ENCODE measurements at regions not wholly inside any gene's neighbourhood (a gene's known extent, or its start where the extent isn't known, plus 50 kb on each side); places are given as distances from the start of the nearest gene placed in this dataset.
"Not testable (repeated sequence)": the region's sequence is repeated elsewhere in the genome, so short reads cannot be mapped to it uniquely, and the experiment has no call there.

DNA sequence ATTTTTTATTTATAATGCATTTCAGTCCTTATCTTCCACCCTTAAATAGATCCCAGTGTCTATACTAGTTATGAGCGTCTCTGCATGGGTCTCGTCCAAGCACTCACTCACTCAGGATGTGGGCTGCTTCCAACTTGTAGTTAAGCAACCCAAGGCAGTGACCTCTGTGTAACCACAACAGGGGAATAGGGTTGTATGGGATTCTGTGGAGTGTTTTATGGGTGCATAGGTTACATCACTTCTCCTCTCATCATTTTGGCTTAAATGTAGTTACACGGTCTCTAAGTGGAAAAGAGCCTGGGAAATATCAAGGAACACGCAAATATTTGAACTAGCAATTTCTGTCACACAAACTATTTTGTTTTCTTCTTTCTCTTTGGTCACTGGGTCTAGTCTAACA is 931.0 kb downstream of the STIM2 start:
- Histone ChIP-seq H3K36me3 (no peaks in the 10 kb centered on the region), H3K27me3 (no peaks in the 10 kb centered on the region), H3K4me1 (no peaks in the 10 kb centered on the region), H3K27ac (no peak overlapping the region), H3K9me3 (no peaks in the 10 kb centered on the region), H3K4me3 (no peak overlapping the region)
- TF ChIP-seq POLR2A (IDR thresholded peaks at IDR 0.05) (no peak), EP300 (IDR thresholded peaks at IDR 0.05) (no peak)
- TF ChIP-seq, protein P1, sequence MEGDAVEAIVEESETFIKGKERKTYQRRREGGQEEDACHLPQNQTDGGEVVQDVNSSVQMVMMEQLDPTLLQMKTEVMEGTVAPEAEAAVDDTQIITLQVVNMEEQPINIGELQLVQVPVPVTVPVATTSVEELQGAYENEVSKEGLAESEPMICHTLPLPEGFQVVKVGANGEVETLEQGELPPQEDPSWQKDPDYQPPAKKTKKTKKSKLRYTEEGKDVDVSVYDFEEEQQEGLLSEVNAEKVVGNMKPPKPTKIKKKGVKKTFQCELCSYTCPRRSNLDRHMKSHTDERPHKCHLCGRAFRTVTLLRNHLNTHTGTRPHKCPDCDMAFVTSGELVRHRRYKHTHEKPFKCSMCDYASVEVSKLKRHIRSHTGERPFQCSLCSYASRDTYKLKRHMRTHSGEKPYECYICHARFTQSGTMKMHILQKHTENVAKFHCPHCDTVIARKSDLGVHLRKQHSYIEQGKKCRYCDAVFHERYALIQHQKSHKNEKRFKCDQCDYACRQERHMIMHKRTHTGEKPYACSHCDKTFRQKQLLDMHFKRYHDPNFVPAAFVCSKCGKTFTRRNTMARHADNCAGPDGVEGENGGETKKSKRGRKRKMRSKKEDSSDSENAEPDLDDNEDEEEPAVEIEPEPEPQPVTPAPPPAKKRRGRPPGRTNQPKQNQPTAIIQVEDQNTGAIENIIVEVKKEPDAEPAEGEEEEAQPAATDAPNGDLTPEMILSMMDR (IDR thresholded peaks at IDR 0.05) = no peak
- DNase-seq (ENCODE audit: low spot score in 2 of 2) = no peak
- 74 to 88% methylated on average over 4 of the region's 4 CpGs for WGBS, 2 donors

DNA sequence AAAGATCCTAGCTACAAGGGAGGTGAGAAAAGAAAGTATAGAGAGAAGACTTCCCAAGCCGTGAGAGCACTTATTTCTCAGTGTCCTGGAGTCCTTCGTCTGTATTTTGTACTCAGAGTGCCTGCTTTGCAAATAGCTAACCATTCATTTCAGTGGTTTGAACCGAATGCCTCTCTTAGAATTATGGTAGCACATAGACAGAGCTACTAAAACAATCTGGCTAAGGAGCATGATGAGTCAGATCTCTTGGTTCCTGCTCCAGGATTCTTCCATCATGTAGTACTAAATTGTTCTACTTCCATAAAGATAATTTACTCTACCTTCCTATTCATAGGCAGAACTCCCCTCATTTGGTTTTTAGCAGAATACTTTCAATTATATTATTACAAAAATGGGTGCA is 946.6 kb downstream of the STIM2 start:
- Histone ChIP-seq H3K36me3 (no peaks in the 10 kb centered on the region), H3K4me3 (no peak overlapping the region), H3K27me3 (no peaks in the 10 kb centered on the region), H3K9me3 (no peaks in the 10 kb centered on the region), H3K27ac (no peak overlapping the region), H3K4me1 (no peaks in the 10 kb centered on the region)
- no peak for TF ChIP-seq EP300 (IDR thresholded peaks at IDR 0.05)
- TF ChIP-seq POLR2A (IDR thresholded peaks at IDR 0.05) = no peak
- TF ChIP-seq, protein P1 (IDR thresholded peaks at IDR 0.05) = no peak
- no peak for DNase-seq (ENCODE audit: low spot score in 2 of 2)
- WGBS, 2 donors = 67 to 86% methylated on average over 3 of the region's 3 CpGs

DNA sequence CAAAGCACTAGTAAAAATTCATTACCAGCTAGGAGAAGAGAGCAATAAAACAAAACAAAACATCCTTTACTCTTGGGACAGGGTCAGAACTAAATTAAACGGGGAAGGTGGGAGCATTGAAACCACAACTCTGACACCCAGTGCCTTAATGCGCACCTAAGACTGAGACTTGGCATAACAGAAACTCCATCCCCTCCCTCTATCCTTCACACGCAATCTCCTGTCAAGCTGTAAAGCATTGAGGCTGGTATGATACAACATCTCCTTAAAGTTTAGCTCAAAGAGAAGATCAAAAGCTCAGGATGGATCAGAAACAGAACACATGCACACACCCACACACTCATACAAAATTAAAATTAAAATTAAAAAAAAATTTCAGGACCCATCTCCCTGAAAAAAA is 951.3 kb downstream of the STIM2 start:
- no peaks in the 10 kb centered on the region for H3K9me3 ChIP-seq
- no peak for TF ChIP-seq POLR2A (IDR thresholded peaks at IDR 0.05)
- TF ChIP-seq EP300 (IDR thresholded peaks at IDR 0.05) = no peak
- TF ChIP-seq, protein P1 (IDR thresholded peaks at IDR 0.05) = no peak
- DNase-seq (ENCODE audit: low spot score in 2 of 2) = no peak
- H3K36me3 ChIP-seq = no peaks in the 10 kb centered on the region
- H3K4me3 ChIP-seq = no peak overlapping the region
- no peaks in the 10 kb centered on the region for H3K4me1 ChIP-seq
- 71 to 77% methylated on average over 3 of the region's 3 CpGs for WGBS, 2 donors
- H3K27ac ChIP-seq = no peak overlapping the region
- H3K27me3 ChIP-seq = no peaks in the 10 kb centered on the region

DNA sequence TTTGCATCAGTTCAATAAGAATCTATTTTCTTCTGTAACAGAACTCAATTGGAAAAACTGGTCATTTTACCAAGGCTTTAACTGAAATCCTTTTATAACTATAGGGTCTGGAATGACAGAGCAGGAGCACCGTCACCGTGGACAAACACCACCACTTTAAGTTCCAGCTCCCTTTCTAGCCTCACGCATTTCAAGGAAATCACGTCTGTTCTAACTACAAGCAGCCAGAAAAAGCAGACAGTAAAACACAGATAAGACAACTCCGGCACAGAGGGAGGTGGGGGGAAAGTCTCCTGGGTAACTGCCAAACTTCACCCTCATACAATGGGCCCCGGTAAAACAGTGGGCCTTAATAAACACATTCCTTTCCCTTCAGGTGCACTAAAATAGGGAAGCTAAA is 952.6 kb downstream of the STIM2 start:
- H3K27ac ChIP-seq = not testable (repeated sequence)

DNA sequence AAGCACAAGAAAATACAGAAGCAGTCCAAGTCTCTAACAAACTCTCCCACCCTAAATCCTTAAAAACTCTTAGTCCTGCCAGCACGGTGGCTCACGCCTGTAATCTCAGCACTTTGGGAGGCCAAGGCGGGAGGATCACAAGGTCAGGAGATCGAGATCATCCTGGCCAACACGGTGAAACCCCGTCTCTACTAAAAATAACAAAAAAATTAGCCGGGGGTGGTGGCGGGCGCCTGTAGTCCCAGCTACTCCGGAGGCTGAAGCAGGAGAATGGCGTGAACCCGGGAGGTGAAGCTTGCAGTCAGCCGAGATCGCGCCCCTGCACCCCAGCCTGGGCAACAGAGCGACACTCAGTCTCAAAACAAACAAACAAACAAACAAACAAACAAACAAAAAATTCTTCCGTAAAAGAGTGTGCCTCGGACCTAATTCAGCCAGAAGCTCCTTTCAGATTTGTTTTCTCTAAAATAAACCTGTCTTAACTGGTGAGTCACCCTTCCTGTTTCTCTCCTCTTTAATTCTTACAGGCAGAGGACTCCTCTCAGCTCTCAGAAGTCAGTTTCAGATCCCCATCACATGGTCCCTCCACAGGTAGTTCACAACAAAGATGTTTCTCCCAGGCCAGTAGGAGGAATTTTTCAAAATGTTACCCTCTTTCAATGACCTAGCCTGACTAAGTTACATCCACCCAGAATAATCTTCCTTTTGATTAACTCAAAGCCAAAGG is 953.2 kb downstream of the STIM2 start:
- not testable (repeated sequence) for DNase-seq (ENCODE audit: low spot score in 2 of 2); H3K36me3 ChIP-seq; H3K4me3 ChIP-seq; H3K27me3 ChIP-seq; H3K9me3 ChIP-seq; H3K4me1 ChIP-seq; H3K27ac ChIP-seq
- 81 to 88% methylated on average over 18 of the region's 18 CpGs for WGBS, 2 donors

More for the DNA sequence above, 952.6 kb downstream of the STIM2 start:
- H3K4me3 ChIP-seq; DNase-seq (ENCODE audit: low spot score in 2 of 2); H3K36me3 ChIP-seq; H3K4me1 ChIP-seq; H3K9me3 ChIP-seq; H3K27me3 ChIP-seq: not testable (repeated sequence)
- WGBS, 2 donors = 10 to 24% methylated on average over 6 of the region's 6 CpGs

DNA sequence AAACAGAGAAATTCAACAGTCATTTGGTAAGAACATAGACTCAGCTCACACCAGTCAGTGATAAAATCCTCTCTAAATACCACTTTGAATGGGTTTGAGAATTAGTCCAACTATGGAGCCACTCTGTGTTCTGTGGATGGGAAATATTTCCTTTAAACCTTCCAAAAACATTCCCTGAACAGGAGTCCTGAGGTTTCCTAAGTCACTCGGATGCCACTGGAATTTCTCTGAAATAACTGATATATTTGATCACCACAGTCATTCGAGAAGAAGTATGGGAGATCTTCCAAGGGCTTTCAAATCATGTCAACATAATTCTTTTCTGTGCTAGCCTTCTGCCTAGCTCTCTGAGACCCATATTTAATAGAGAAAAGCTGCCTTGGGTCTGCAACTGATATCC is 958.6 kb downstream of the STIM2 start:
- WGBS, 2 donors = 35 to 62% methylated on average over 2 of the region's 2 CpGs
- no peaks in the 10 kb centered on the region for H3K27me3 ChIP-seq
- no peaks in the 10 kb centered on the region for H3K4me1 ChIP-seq
- H3K27ac ChIP-seq = no peak overlapping the region
- no peak for DNase-seq (ENCODE audit: low spot score in 2 of 2)
- no peak overlapping the region for H3K4me3 ChIP-seq
- no peaks in the 10 kb centered on the region for H3K9me3 ChIP-seq
- TF ChIP-seq POLR2A (IDR thresholded peaks at IDR 0.05) (no peak), EP300 (IDR thresholded peaks at IDR 0.05) (no peak)
- TF ChIP-seq, protein P1 (IDR thresholded peaks at IDR 0.05) = no peak
- H3K36me3 ChIP-seq = no peaks in the 10 kb centered on the region

Measured in tibial nerve (tissue), 4 donors.